Tibial nerve (tissue), 4 donors: ENCODE measurements at regions not wholly inside any gene's neighbourhood (a gene's known extent, or its start where the extent isn't known, plus 50 kb on each side); places are given as distances from the start of the nearest gene placed in this dataset.

Experiments used
- DNase-seq, 2 donors: peaks; one replicate each; pipeline ENCODE4 v3.0.0-alpha.2; 2019; ENCODE audit warnings: low spot score in 2 of 2
- H3K27ac ChIP-seq, 4 donors: fragments of 200-600 bp; sonication (generic) in 3 of 4; one replicate each; pipeline ENCODE4 v1.5.1; 2017 to 2019; ENCODE audit warnings: mild to moderate bottlenecking in 1 of 4
- H3K27me3 ChIP-seq, 2 donors: fragments of 200-600 bp; sonication (generic) in 1 of 2; one replicate each; pipeline versions ENCODE4 v1.5.1 to v1.6.0; 2017 to 2019
- H3K36me3 ChIP-seq, 3 donors: fragments of 200-600 bp; sonication (generic); one replicate each; pipeline ENCODE4 v1.5.1; 2018 to 2019
- H3K4me1 ChIP-seq, 4 donors: fragments of 200-600 bp; sonication (generic) in 3 of 4; one replicate each; pipeline ENCODE4 v1.5.1; 2017 to 2019
- H3K4me3 ChIP-seq, 4 donors: fragments of 200-600 bp; sonication (generic) in 3 of 4; one replicate each; pipeline ENCODE4 v1.5.1; 2017 to 2019; ENCODE audit warnings: mild to moderate bottlenecking in 1 of 4, moderate library complexity in 1 of 4
- H3K9me3 ChIP-seq, 4 donors: fragments of 200-600 bp; sonication (generic) in 3 of 4; one replicate each; pipeline ENCODE4 v1.5.1; 2017 to 2019
- EP300 ChIP-seq, 2 donors: sonication (generic); formaldehyde crosslinking; IDR thresholded peaks; one replicate each; pipeline ENCODE4 v1.6.1; 2017; ENCODE audit warnings: antibody characterized with exemption in 2 of 2, mild to moderate bottlenecking in 1 of 2
- POLR2A ChIP-seq, 2 donors: fragments of 450-650 bp; IDR thresholded peaks; one replicate each; pipeline ENCODE4 v1.6.1; 2017; ENCODE audit warnings: antibody characterized with exemption in 2 of 2, mild to moderate bottlenecking in 2 of 2, moderate library complexity in 2 of 2
- WGBS, 2 donors: methylation state at CpG; one replicate each; pipeline ENCODE4 v1.1.5; 2018; 5-methylcytosine and 5-hydroxymethylcytosine counted together
- TF ChIP-seq, protein P1 (sequence below), 5 experiments: fragments of 200-600 bp in 3 of 5; fragments of 450-650 bp in 2 of 5; sonication (generic) in 3 of 5; IDR thresholded peaks; one replicate each; pipeline ENCODE4 v1.5.1; 2016 to 2019; ENCODE audit warnings: antibody characterized with exemption in 5 of 5, mild to moderate bottlenecking in 3 of 5, moderate library complexity in 2 of 5

DNA sequence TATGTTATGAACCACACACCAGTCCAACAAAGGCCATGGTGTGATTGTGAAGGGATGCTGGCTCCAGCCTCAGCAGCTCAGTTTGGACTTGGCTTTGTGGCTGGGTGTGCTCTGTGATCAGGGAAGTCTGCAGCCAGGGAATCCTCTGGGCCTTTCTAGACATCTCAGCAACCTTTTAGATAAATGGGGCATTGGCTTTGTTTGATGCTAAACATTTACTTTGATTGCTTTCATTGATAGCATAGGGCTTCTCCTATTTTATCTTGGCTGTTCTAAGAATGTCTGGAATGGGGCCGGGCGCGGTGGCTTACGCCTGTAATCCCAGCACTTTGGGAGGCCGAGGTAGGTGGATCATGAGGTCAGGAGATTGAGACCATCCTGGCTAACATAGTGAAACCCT lies 104.5 kb downstream of the VAPA start:
- no peaks in the 10 kb centered on the region for H3K36me3 ChIP-seq
- no peak overlapping the region for H3K4me3 ChIP-seq
- no peak overlapping the region for H3K27ac ChIP-seq
- H3K4me1 ChIP-seq, result peaks cover 0 to 26% (median 8%) of the 10 kb centered on the region in 4 donors
- H3K27me3 ChIP-seq, result no peaks in the 10 kb centered on the region
- no peak for DNase-seq
- TF ChIP-seq, protein P1, sequence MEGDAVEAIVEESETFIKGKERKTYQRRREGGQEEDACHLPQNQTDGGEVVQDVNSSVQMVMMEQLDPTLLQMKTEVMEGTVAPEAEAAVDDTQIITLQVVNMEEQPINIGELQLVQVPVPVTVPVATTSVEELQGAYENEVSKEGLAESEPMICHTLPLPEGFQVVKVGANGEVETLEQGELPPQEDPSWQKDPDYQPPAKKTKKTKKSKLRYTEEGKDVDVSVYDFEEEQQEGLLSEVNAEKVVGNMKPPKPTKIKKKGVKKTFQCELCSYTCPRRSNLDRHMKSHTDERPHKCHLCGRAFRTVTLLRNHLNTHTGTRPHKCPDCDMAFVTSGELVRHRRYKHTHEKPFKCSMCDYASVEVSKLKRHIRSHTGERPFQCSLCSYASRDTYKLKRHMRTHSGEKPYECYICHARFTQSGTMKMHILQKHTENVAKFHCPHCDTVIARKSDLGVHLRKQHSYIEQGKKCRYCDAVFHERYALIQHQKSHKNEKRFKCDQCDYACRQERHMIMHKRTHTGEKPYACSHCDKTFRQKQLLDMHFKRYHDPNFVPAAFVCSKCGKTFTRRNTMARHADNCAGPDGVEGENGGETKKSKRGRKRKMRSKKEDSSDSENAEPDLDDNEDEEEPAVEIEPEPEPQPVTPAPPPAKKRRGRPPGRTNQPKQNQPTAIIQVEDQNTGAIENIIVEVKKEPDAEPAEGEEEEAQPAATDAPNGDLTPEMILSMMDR (IDR thresholded peaks at IDR 0.05), result no peak
- TF ChIP-seq EP300 (IDR thresholded peaks at IDR 0.05) (no peak), POLR2A (IDR thresholded peaks at IDR 0.05) (no peak)
- WGBS, 2 donors, result 84 to 98% methylated on average over 5 of the region's 5 CpGs
- no peaks in the 10 kb centered on the region for H3K9me3 ChIP-seq

DNA sequence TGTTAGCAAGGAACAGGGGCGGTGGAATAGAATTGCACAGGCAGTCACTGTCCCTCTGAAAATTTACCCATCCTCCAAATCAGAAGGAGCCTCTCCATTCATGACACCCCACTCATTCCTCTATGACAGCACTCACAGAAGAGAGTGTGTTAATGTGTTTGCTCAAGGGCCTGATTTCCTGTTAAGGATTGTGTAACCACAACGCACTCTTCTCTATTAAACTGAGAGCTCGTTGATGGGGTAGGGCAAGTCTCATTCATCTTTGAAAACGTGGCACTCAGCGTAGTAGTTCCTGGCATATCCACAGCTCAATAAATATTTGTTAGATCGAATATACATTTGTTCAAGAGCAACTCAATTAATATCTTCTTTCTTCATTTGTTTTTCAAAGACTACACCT lies 106.4 kb downstream of the VAPA start:
- no peaks in the 10 kb centered on the region for H3K27me3 ChIP-seq
- H3K27ac ChIP-seq, result no peak overlapping the region
- no peak for DNase-seq
- no peaks in the 10 kb centered on the region for H3K9me3 ChIP-seq
- peaks cover 0 to 20% (median 8%) of the 10 kb centered on the region in 4 donors for H3K4me1 ChIP-seq
- no peak for TF ChIP-seq EP300 (IDR thresholded peaks at IDR 0.05)
- TF ChIP-seq, protein P1 (IDR thresholded peaks at IDR 0.05), result no peak
- H3K36me3 ChIP-seq, result no peaks in the 10 kb centered on the region
- 64 to 70% methylated on average over 6 of the region's 6 CpGs for WGBS, 2 donors
- H3K4me3 ChIP-seq, result no peak overlapping the region

DNA sequence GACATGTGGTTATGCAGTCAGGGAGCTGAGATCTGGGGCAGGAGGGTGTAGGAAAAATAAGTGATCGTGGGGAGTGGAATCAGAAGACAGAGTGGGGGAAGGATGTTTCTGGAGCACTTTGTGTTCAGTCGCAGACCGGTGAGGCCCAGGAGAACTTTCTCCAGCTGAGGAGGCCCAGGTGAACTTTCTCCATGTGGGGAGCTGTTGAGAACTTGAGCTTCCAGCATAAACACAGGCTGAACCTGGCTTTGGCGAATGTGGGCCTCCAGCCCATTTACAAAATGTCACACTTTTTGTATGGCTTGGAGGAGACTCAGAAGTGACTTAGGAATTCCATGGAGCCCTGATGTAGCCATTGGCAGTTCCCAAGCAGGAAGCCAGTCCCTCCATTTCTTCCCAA lies 108.5 kb downstream of the VAPA start:
- no peak for TF ChIP-seq EP300 (IDR thresholded peaks at IDR 0.05)
- TF ChIP-seq POLR2A (IDR thresholded peaks at IDR 0.05), result no peak
- TF ChIP-seq, protein P1 (IDR thresholded peaks at IDR 0.05), result no peak
- Histone ChIP-seq H3K4me3 (no peak overlapping the region), H3K36me3 (no peaks in the 10 kb centered on the region), H3K27ac (no peak overlapping the region), H3K4me1 (no peaks in the 10 kb centered on the region), H3K9me3 (no peaks in the 10 kb centered on the region), H3K27me3 (no peaks in the 10 kb centered on the region)
- WGBS, 2 donors, result 91 to 93% methylated on average over 4 of the region's 4 CpGs
- no peak for DNase-seq

DNA sequence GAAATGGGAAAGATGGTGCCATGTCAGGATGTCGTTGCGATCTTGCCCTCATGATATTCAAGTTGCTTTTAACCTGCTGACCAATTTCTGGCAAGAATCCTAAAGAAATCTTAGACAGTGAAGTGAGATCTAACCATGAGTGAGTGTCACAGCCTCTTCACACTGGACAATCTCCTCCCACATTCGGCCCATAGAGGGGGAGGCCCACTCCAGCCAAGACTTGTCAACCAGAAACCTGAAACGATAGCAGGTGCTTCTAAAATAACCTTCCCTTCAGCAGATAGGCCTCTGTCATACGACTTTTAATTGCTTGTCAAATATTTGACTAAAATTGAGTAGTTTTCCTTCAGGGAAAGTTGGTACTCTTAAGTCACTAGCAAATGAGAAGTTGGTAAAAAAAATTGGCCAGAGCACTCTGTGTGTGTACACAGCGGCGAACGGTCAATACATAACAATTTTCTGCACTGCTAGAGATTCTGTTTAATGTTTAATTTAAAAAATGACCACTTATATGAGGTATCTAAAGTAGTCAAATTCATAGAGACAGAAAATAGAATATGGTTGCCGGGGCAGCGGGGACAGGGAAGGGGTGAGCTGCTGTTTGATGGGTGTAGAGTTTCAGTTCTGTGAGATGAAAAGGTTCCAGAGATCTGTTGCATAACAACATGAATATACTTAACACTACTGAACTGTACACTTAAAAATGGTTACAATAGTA lies 110.2 kb downstream of the VAPA start:
- no peaks in the 10 kb centered on the region for H3K36me3 ChIP-seq
- no peak overlapping the region for H3K4me3 ChIP-seq
- H3K9me3 ChIP-seq, result no peaks in the 10 kb centered on the region
- no peaks in the 10 kb centered on the region for H3K27me3 ChIP-seq
- H3K4me1 ChIP-seq, result no peaks in the 10 kb centered on the region
- 80 to 89% methylated on average over 10 of the region's 10 CpGs for WGBS, 2 donors
- DNase-seq, result no peak
- H3K27ac ChIP-seq, result no peak overlapping the region
- TF ChIP-seq EP300 (IDR thresholded peaks at IDR 0.05) (no peak), POLR2A (IDR thresholded peaks at IDR 0.05) (no peak)
- TF ChIP-seq, protein P1 (IDR thresholded peaks at IDR 0.05), result no peak

DNA sequence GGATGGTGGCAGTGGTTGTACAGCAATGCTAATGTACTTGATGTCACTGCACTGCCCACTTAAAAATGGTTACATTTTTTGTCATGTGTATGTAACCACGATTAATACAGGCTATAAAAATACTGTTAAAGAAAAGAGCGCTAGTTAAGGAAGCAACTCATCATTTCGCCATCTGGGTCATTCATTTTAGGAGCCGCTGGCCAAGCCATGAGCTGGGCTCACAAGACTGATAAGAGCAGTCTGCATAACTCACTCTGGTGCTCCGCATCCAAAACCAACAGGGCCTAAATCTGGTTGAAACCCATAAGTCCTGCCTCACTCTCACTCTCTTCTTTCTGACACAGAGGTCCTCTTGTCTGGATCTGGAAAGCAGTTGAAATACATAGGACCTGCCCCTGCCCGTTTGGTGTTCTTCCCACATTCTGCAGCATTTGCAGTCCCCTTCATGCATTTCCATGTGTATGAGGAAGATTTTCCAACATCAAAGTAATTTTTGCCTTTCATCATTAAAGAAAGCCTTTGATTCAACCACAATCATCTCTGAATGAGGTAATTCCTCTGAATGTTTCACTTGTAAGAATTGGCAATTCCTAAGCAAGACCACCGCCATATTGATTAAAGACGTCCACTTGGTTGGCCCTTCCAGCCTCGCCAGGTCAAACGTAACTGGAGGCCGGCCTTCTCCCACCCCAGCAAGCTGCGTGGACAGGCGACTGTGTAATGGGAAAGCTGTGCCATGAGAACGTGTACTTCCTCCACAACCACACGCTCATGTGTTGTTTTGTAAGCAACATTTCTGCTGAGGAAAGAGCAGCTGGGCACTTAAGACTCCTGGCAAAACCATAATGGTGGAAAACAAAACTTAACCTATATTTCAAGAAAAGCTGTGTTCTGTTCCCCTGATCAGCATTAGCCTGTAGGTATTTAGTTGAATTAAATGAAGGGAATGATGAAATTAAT lies 112.2 kb downstream of the VAPA start:
- no peak overlapping the region for H3K4me3 ChIP-seq
- no peaks in the 10 kb centered on the region for H3K4me1 ChIP-seq
- H3K27ac ChIP-seq, result no peak overlapping the region
- TF ChIP-seq EP300 (IDR thresholded peaks at IDR 0.05) (no peak), POLR2A (IDR thresholded peaks at IDR 0.05) (no peak)
- TF ChIP-seq, protein P1 (IDR thresholded peaks at IDR 0.05), result no peak
- WGBS, 2 donors, result 87 to 93% methylated on average over 15 of the region's 15 CpGs
- H3K36me3 ChIP-seq, result no peaks in the 10 kb centered on the region
- no peaks in the 10 kb centered on the region for H3K27me3 ChIP-seq
- no peak for DNase-seq
- no peaks in the 10 kb centered on the region for H3K9me3 ChIP-seq
